IPS-NIHi7 (cell line): ENCODE measurements at regions not wholly inside any gene's neighbourhood (a gene's known extent, or its start where the extent isn't known, plus 50 kb on each side); places are given as distances from the start of the nearest gene placed in this dataset.

Experiments used
- DNase-seq: peaks from one replicate; pipeline ENCODE4 v3.0.0; 2012; ENCODE audit warnings: mixed read lengths; ENCODE audit errors: extremely low spot score

DNA sequence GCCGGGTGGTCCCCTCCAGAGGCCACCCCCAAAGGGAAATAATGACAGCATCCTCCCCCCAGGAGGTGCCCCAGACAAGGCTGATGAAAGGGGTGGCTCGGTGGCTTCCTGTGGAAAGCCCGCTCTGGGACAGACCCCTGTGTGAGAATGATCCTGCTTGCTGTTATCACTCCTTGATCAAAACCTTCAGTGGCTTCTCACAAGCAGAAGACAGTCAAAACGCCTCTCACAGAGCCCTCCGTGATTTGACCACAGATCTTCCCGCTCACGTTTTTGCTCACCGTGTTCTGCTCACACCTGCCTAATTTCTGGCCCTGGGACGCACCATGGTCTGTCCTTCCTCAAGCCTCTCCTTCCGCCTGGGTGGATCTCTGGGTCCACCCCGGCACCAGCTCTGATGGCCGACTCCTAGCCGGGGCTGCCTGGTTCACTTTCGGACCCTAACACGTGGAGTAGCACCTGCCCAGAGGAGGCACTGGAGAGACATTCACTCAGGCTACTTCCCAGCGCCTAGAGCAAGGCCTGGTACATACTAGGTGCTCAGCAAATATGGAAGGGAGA lies 210.4 kb downstream of the ANKRD60 start:
- DNase-seq = no peak

DNA sequence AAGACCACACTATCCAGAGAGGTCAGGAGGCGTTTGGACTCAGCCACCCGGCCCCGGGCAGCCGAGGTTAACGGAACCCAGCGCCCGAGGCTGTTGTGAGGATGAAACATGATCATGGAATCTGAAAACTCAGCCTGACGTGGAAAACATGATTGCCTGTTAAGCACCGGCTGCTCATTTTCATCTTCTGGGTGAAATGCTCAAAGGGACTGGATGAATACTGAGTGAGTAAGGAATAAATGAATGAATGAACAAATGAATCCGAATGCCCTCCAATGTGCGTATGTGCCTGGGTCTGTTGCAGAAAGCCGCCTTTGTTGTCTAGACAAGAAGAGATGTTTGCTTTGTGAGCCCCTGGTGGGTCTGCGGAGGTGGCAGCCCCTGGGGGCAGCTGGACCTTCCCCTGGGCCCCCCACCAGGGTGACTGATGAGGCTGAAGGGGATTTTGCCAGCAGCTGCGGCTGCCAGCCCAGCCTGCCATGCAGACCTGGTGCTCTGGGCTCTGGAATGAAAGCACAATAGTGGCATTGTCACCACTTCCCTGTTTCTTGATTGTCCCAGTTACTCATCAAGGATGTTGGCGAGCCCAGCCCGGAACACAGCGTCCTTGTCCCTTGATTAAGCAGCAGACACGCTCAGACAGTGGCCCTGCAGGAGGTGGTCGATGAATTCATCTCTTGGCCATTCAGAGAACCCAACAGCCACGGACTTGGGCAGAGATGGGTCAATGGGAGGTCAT lies 211.1 kb downstream of the ANKRD60 start:
- no peak for DNase-seq

DNA sequence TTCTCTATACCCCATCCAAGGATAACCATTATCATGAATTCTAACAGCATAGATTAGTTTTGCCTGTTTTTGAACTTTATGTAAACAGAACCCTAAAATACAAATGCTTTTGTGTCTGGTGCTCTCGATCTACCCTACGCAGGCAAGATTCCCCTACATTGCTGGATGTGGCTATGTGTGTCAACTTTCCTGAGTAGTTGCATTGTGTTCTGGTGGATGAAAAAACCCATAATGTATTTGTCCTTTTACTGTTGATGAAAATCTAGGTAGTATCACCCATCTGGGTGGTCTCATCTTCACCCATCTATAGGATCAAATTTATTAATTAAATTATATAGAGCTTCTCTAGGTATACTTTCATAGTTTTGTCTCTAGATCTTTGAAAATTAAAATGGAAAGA lies 211.7 kb downstream of the ANKRD60 start:
- DNase-seq = no peak

DNA sequence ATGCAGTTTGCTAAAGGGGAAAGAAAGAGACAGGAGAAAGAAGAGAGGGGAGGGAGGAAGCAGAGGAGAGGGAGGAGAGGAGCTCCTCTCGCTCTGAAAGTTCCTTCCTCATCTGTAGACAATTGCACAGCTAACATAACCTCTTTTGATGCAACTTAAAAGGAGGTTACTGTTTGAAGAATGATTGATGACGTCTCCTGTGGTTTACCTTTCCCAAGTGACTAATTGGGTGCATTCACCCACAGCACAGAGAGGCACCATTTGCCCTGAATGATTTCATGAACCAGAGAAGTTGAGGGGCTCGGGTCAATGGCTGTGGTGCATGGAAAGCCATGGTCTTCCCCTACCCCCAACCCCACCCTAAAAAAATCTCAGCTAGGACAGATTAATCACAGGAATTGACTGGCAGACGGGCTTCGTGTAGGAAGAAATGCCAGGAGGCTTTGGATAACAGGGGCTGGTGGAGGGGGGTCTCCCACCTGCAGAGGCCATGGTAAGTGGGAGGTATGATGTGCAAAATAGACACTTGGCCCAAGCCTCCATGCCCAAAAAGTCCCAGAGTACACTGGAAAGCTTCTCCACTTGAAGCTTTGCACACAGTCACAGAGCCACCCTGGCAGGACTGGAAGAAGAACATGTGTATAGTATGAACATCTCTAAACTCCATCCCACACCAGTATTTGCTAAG lies 213.7 kb downstream of the ANKRD60 start:
- DNase-seq = no peak

DNA sequence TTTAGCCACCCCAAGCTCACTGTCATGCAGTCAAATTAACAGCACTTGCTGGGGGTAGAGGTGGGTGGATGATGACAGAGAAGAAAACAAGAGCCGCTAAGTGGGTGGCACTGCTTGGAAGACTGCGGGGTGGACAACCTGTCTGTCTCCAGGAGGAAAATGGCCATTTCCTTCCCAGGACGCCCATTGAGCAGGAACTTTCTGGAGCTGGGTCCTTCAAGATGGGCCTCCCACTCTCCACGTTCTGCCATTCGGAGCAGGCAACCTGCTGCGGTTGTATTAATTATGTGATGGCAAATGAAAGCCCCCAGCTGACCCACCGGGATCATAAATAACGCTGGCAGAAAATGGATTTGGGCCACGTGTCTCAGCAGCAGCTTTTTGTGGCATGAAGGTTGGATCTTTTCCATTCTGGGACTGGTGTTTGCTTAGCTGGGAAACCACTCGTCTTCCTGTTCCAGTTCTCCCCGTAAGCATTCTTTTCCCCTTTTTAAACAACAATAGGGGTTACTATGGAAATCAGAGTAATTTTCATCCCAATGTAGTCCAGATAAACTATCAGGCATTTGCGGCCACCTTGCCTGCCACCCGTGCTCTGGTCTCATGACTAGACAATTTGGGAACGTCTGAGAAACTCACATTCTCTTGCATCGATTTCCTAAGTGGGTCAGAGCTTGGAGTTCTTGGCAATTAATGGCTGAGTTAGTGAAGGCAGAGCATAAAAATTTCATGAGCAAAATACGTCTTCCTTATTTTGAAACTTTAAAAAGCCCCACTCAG lies 215.5 kb downstream of the ANKRD60 start:
- DNase-seq = no peak

DNA sequence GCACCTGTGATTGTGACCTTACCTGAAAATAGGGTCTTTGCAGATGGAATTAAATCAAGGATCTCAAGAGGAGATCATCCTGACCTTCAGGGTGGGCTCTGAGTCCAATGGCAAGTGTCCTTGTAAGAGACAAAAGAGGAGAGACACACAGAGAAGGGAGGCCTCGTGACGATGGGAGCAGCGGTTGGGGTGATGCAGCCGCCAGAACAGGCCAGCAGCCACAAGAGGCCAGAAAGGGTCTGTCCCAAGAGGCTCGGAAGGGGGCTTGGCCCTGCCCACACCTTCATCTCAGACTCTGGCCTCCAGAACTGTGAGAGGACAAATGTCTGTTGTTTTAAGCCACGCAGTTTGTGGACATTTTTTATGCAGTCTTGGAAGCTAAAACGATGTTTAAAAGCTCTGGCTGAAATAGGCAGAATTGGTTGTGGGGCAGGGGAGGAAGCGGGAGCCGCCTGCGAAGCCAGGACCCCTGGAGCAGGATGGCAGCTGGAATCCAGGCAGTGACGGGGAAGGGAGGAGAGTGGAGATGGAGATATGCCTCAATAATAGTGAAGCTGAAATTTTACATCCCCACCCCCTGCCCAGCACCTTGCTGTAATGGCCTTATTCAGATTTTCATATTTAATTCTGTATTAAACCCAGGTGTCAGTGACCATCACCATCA lies 216.4 kb downstream of the ANKRD60 start:
- DNase-seq = no peak

DNA sequence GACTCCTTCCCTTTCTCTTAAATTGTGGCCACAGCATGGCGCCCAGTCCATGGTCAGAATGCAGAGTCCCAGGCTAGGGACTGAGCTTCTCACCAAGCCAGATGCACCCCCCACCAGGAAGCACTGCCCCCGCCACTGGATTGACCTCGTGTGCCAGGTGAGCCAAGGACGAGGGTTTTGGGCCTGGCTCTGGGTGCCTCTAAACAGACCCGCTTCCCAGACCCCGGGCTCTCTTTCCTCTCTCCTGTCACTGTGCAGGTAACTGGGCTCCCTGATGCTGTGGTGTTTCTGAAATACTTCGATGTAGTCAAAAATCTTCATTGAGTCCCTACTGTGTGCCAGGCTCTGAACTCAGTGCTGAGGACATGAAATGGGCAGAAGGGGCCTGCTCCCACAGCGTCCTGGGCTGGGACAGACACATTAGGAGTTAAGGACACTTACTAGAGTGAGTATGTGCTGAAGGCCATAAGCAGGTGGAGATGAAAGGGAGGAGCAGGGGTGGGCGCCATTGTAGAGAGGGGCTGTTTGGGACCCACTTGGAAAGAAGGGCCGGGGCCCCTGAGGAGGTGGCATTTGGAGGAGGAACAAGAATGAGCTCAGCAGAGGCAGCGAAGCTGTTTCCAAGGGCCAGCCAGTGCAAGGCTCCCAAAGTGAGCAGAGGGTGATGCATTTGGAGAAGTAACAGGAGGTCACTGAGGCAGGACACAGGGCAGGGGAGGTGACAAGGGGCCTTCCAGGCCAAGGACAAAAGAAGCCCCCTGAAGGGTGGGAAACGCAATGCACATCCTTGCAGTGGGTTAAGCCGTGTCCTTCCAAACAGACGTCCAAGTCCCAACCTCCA lies 217.1 kb downstream of the ANKRD60 start:
- no peak for DNase-seq

DNA sequence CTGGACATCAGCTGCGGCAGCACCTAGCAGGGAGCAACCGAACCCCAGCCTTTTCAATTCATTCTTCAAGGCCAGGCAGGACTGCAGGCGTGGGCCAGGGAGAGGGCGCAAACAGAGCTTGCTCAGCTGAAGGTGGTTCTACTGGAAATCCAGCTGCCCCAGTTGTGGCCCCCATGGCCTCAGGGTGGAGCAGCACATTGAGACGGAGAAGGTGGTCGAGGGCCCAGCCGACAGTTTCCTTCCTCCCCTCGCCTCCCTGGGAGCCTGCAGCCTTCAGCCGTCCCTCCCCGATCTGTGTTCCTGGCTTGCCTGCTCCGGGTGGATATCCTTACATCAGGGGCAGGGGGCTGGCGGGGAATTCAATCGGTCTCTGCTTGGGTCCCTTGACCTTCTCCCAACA lies 217.8 kb downstream of the ANKRD60 start:
- DNase-seq = no peak

DNA sequence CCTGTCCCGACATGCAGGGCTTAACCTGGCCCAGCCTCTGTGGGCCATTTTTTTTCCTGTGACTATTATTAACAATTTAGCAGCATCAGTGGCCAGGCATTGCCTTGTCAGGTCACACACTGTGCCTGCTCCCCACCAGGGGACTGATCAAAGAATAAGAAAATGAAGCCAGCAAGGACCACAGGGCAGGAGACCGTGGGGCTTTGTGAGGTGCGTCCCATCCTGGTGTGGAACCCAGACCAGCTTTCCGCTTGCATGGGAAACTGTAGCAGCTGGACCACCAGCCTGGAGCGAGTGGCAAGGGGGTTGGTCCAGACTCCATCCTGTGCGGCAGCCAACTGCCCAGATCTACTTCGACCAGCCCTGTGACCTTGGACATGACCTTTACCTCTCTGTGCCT lies 218.3 kb downstream of the ANKRD60 start:
- no peak for DNase-seq

DNA sequence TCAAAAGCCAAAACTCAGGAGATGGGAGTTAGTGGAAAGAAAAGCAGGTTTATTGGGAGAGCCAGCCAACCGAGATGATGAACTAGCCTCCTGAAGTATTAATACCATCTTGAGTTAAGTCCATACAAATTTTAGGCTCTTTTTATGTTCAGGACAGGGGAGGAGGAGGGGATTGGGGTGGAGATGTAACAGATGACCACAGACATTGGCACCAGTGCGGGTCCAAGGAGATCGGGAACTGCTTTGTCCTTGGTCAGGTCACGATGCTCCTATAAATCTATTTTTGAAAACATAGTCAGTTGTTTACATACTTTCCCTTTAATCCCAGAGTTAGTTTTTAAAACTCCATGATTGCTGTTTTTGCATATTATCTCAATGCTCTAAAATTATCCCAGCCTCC lies 219.6 kb downstream of the ANKRD60 start:
- no peak for DNase-seq

DNA sequence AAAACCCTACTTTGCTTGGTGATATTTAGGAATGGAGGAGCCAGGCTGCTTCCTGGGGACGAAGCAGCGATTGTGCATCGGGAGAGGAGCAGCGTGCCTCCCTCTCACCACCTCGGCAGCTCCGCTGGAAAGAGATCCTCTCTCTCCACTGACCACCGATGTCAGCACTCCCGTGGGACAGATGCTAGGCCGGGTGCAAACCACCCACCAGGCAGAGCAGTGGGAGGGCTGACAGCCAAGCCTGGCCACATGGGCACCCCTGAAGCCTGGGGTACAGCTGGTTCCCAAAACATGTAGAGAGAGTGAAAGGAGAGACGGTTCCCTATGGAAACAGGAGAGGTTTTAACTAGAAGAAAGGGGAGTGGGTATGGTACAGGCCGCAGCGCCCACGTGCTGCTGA lies 220.0 kb downstream of the ANKRD60 start:
- no peak for DNase-seq

DNA sequence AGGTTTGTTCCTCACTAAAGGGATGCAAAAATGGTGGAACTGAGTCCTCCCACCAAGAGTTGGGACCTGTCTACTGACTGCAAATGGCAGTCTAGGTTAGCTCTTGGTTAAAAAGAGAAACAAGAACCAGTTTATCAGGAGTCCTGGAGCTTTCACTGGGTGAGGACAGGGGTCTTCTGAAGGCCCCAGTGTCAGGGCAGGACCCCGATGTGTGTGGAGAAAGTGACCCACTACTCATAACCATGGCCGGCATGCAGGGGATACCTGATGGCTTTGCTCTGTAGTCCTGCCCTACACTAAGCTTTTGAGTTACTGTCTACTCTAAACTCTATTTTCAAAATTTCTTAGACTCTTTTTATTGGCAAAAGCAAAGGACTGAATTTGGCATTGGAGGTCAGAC lies 220.5 kb downstream of the ANKRD60 start:
- DNase-seq = no peak

DNA sequence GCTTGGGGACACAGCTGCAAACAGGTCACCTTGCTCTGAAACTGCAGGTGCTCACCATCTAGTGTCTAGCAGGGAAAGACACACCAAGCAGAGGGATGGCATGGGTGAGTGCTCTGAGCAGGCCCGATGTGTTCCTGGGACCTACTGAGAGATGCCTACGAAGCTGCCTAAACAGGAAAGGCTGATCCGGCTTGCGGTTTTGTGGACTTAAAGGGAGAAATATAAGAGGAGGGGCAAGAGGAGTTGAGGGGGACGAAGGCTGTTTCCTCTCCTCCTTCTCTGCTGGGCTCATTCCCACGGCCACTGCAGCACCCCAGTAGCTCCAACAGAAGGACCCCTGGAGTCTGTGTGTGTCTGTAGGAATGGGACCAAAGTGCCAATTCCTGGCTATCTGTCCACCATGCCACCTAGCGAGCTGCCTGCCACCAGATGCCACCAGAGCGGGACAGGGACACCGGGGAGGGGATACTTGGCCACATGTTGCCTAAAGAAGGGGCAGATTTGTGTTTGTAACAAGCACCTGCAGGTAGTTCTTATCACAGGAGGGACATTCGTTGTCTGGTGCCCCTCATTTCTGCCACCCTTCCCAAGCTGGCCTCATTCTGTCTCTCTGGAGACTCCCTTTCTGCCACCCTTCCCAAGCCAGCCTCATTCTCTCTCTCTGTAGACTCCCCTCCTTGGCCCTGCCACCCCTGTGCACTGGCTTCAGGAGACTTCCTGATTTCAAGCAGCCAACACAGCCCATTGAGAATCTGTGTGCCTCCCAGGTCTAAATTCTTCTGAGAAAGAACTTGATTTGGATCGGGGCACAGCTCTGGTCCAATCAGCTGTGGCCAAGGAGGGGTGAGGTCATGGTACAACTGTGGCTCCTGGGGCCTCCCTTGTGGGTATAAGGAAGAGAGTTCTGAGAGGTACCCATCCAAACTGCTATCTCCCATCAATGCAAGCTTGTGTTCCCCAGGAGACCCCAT lies 221.8 kb downstream of the ANKRD60 start:
- DNase-seq = no peak

DNA sequence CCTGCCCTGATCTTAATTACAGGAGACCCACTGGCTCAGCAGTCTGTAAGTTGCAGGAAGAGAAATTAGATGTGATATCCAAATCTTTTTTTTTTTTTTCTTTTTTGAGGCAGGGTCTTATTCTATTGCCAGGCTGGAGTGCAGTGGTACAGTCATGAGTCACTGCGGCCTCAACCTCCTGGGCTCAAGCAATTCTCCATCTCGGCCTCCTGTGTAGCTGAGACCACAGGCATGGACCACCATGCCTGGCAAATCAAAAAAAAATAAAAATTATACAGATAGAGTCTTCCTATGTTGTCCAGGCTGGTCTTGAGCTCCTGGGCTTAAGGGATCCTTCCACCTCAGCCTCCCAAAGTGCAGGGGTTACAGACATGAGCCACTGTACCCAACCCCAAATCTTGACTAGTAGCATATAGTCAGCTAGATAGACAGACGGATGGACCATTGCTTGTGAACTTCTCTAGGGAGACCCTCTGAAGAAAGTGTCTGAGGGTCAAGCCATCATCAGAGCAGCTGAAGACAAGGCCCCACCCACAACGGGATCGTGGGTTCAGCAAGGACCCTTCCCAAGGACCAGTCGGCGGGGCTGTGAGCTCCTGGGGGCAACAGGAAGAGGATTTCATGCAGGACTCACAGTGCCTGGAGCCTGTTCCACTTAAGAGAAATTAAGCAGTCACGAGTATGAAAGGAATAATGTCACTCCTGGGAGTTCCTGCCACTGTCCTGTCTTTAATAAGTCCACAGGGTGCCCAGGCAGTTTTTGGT lies 222.7 kb downstream of the ANKRD60 start:
- no peak for DNase-seq

DNA sequence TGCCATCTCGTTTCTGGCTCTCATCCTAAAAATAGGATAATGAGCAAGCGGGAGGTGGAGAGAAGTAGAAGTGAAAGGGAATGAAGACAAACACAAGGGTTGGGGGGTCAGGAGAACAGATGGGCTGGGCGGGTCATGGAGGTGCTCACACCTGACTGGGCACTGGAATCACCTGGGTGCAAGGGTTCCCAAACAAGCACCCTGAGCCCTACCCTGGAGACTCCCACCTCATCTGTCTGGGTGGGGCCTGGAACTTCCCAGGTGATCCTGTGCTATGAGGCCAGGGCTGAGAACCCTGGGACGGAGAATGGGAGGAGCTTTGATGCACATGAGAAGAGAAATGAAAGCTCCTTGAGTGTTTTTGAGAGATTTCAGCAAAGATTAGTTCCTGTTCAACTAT lies 223.6 kb downstream of the ANKRD60 start:
- no peak for DNase-seq

DNA sequence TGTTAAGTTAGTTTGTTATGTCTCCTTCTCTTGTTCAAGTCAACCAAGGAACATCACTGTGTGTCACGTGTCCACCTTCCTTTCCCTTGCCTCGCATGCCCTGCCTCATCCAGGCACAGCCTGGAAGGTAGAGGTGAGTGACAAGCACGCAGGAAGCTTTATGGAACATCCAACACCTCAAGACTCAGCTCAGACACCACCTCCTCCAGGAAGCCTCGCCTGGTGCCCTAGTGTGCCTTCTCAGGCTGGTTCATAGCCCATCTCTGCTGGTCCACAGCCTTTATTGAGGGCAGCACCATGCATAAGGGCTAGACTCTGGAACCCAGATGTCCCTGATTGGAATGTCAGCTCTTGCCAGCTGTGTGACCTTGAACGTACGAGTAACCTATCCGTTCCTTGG lies 224.3 kb downstream of the ANKRD60 start:
- no peak for DNase-seq

DNA sequence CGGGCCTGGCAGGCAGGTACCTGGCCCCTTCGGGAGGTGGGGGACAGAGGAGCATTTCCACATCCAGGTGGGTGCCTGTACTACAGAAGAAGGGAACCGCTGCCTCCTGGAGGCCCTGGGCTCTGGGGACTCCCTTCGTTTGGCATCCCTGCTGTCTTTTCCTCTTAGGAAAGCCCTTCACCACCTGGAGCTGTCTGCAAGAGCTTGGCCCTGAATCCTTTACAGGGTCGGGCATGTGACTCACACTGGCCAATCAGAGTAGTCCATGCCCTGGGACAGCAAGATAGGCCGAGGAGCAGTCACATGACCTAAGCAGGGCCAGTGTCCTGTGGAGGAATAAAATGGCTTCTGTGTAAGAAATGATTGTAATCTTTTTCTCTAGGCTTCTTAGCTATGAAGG lies 224.9 kb downstream of the ANKRD60 start:
- no peak for DNase-seq

DNA sequence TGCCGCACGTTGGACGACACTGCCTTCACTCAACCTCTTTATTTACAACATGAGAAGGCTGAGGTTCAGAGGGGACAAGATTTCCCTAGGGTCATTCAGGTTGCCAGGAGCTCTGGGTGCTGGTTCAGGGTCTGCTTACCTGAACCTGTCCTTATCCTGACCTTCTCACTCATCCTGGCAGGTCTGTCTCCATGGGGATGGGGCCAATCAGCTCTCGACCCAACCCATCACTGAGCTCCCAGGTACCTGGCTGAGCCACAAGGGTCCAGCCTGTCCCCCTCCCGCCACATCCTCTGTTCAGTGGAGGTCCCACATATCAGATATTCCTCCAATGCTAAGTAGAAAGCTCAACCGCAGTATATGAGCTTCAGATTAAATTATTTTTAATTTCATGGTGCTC lies 225.6 kb downstream of the ANKRD60 start:
- no peak for DNase-seq

DNA sequence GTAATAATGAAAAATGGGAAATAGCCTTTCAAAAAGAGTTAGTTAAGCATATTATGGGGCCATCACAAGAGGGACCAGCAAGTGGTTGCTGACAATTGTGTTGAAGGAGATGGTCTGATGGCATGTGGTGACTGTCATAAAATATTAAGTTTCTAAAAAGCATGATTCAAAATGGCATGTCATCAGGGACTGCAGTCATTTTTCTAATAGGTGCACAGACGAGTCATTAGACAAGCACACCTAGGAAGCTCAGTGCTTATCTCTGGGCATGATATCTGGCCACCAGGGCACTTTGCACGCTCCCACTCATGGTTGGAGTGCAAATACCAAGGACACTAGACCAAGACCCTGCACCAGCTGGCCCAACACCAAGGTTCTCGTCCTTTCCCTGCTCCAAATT lies 226.5 kb downstream of the ANKRD60 start:
- no peak for DNase-seq
